A204.1 (cell line): ENCODE measurements at regions not wholly inside any gene's neighbourhood (a gene's known extent, or its start where the extent isn't known, plus 50 kb on each side); places are given as distances from the start of the nearest gene placed in this dataset.
"Not testable (repeated sequence)": the region's sequence is repeated elsewhere in the genome, so short reads cannot be mapped to it uniquely, and the experiment has no call there.

Experiments used
- FAIRE-seq: peaks from 2 replicates; lab custom pipeline; 2012; peaks lifted over from hg19 to GRCh38; lab: Jason Lieb, UNC

- no peak for FAIRE-seq
These were observed 56.4 kb upstream of the RBMS1 start for GRCh38 chr2:160550048-160550447.

- FAIRE-seq, result no peak
These were observed 57.7 kb upstream of the RBMS1 start for GRCh38 chr2:160551259-160551658.

- FAIRE-seq, result no peak
These were observed 61.9 kb upstream of the RBMS1 start for GRCh38 chr2:160555420-160556071.

- FAIRE-seq, result no peak
These were observed 64.3 kb upstream of the RBMS1 start for GRCh38 chr2:160557903-160558302.

GRCh38 chr2:160558531-160558930, 64.9 kb upstream of the RBMS1 start:
- no peak for FAIRE-seq

- FAIRE-seq, result no peak
These were observed 68.1 kb upstream of the RBMS1 start for GRCh38 chr2:160561551-160562295.

GRCh38 chr2:160562730-160563129, 69.1 kb upstream of the RBMS1 start:
- no peak for FAIRE-seq

- FAIRE-seq, result no peak
These were observed 71.0 kb upstream of the RBMS1 start for GRCh38 chr2:160564591-160564990.

GRCh38 chr2:160565099-160565845, 71.7 kb upstream of the RBMS1 start:
- FAIRE-seq, result no peak

- no peak for FAIRE-seq
These were observed 73.1 kb upstream of the RBMS1 start for GRCh38 chr2:160566717-160567116.

- FAIRE-seq, result no peak
These were observed 75.2 kb upstream of the RBMS1 start for GRCh38 chr2:160568856-160569255.

- no peak for FAIRE-seq
These were observed 76.8 kb upstream of the RBMS1 start for GRCh38 chr2:160570376-160570775.

GRCh38 chr2:160574468-160575140, 81.0 kb upstream of the RBMS1 start:
- FAIRE-seq, result no peak

- no peak for FAIRE-seq
These were observed 81.8 kb upstream of the RBMS1 start for GRCh38 chr2:160575368-160575767.

- no peak for FAIRE-seq
These were observed 82.5 kb upstream of the RBMS1 start for GRCh38 chr2:160576054-160576499.

GRCh38 chr2:160577081-160577480, 83.5 kb upstream of the RBMS1 start:
- not testable (repeated sequence) for FAIRE-seq

- FAIRE-seq, result no peak
These were observed 87.4 kb upstream of the RBMS1 start for GRCh38 chr2:160581035-160581434.

- no peak for FAIRE-seq
These were observed 87.8 kb upstream of the RBMS1 start for GRCh38 chr2:160581448-160581847.

- FAIRE-seq, result no peak
These were observed 88.5 kb upstream of the RBMS1 start for GRCh38 chr2:160582081-160582480.

- FAIRE-seq, result no peak
These were observed 89.0 kb upstream of the RBMS1 start for GRCh38 chr2:160582490-160583145.

GRCh38 chr2:160583146-160583535, 89.5 kb upstream of the RBMS1 start:
- FAIRE-seq, result no peak
